ENCODE measurements at regions not wholly inside any gene's neighbourhood (a gene's known extent, or its start where the extent isn't known, plus 50 kb on each side); places are given as distances from the start of the nearest gene placed in this dataset.

DNA sequence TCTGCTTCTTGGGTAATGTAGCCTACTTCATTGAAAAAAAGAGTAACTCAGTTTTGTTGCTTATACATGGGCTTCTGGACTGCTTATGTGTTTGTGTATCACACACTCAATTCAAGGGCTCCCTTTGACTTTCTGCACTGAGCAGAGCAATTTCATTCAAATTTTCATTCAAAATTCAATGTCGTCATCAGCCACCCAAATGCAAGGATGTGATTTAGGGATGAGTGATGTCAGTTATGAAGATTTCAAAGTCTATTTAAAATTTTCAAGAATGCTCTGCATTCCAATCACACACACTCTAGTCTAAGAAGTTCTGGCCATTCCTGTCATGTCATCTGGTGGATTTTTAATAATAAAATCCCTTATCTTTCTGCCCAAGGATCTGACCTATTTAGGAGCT lies 344.5 kb upstream of the ZFP64 start:
- TF ChIP-seq, protein P1, sequence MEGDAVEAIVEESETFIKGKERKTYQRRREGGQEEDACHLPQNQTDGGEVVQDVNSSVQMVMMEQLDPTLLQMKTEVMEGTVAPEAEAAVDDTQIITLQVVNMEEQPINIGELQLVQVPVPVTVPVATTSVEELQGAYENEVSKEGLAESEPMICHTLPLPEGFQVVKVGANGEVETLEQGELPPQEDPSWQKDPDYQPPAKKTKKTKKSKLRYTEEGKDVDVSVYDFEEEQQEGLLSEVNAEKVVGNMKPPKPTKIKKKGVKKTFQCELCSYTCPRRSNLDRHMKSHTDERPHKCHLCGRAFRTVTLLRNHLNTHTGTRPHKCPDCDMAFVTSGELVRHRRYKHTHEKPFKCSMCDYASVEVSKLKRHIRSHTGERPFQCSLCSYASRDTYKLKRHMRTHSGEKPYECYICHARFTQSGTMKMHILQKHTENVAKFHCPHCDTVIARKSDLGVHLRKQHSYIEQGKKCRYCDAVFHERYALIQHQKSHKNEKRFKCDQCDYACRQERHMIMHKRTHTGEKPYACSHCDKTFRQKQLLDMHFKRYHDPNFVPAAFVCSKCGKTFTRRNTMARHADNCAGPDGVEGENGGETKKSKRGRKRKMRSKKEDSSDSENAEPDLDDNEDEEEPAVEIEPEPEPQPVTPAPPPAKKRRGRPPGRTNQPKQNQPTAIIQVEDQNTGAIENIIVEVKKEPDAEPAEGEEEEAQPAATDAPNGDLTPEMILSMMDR (conservative IDR thresholded peaks at IDR 0.05 in 1 of 2, IDR thresholded peaks at IDR 0.05 in 1 of 2; ENCODE audit: low read depth in 1 of 2, low read length in 2 of 2) = no peak
- no peak for TF ChIP-seq EZH2 (IDR thresholded peaks at IDR 0.05; ENCODE audit: low read length, missing control alignments)
